ENCODE measurements at regions not wholly inside any gene's neighbourhood (a gene's known extent, or its start where the extent isn't known, plus 50 kb on each side); places are given as distances from the start of the nearest gene placed in this dataset.

GRCh38 chr13:103996733-103997132, 930.5 kb upstream of the SLC10A2 start:
- TF ChIP-seq POLR2A (IDR thresholded peaks at IDR 0.05; ENCODE audit: extremely low read depth, insufficient read length) (no peak), MAX (IDR thresholded peaks at IDR 0.05; ENCODE audit: low read depth, low read length) (no peak), MYC (IDR thresholded peaks at IDR 0.05; ENCODE audit: low read depth, low read length) (no peak)
- TF ChIP-seq, protein P1, sequence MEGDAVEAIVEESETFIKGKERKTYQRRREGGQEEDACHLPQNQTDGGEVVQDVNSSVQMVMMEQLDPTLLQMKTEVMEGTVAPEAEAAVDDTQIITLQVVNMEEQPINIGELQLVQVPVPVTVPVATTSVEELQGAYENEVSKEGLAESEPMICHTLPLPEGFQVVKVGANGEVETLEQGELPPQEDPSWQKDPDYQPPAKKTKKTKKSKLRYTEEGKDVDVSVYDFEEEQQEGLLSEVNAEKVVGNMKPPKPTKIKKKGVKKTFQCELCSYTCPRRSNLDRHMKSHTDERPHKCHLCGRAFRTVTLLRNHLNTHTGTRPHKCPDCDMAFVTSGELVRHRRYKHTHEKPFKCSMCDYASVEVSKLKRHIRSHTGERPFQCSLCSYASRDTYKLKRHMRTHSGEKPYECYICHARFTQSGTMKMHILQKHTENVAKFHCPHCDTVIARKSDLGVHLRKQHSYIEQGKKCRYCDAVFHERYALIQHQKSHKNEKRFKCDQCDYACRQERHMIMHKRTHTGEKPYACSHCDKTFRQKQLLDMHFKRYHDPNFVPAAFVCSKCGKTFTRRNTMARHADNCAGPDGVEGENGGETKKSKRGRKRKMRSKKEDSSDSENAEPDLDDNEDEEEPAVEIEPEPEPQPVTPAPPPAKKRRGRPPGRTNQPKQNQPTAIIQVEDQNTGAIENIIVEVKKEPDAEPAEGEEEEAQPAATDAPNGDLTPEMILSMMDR (IDR thresholded peaks at IDR 0.05; ENCODE audit: low read depth, low read length), result no peak

All from NB4 (cell line).